Stimulated activated CD4-positive, alpha-beta T cell treated with anti-CD3 and anti-CD28 coated beads, Interleukin-4, amount 100 ng/mL, for 48 hours (primary cell): ENCODE measurements at regions not wholly inside any gene's neighbourhood (a gene's known extent, or its start where the extent isn't known, plus 50 kb on each side); places are given as distances from the start of the nearest gene placed in this dataset.

Experiments used
- DNase-seq, 2 donors: peaks; one replicate each; pipeline ENCODE4 v3.0.0-alpha.2; 2020; ENCODE audit warnings: low read depth in 2 of 2

DNA sequence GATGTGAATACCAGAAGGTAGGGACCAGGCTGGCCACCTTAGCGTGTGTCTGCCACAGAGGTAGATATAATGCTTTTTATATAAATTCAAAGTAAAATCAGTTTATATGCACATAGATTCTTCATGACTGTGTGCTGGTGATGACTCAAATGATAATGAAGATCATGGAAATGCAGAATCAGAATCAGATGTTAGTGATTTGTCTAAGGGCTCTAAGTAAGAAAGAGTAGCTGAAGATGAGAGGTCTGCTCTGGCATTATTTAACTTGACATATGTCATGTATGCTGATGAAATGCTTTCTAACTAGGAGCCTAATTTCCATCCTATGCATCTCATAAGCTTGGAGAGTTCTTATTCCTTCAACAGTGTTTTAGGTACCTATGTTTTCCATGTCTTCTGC lies 50.3 kb upstream of the DPH6 start:
- DNase-seq, result no peak

DNA sequence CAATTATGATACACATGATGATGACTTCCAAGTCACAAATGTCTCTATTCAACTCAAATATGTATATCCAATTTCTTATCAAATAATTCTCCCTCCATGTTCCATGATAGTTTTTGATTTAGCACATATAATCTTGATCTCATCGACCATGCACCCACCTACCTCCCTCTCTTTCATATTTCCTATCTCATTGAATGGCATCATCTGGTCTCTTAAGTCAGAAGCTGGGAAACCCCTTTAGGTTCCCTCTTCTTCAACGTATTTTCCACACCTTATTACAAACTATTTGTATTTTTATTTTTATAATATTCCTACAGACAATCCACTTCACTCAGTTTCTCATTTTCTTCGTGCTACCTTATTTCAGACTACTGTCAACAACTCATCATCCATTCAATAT lies 56.9 kb upstream of the DPH6 start:
- DNase-seq, result no peak

DNA sequence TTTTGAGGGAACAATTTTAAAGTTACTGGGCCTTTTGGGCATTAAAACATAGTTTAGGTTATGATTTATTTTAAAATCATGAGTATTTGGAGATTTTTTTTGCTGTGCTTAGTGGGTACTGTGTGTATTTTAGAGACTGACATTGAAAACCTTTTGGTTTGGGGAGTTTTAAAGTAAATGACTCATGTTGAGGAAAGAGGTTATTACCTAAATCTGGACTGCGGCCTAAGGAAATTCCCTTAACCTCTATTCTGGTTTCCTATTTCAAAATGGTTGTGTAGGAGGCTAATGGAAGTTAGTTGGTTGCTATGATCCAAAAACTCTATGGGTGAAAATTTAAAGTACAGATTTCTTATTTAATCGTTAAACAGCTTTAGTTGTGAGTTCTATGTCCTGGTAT lies 57.3 kb upstream of the DPH6 start:
- DNase-seq, result no peak

DNA sequence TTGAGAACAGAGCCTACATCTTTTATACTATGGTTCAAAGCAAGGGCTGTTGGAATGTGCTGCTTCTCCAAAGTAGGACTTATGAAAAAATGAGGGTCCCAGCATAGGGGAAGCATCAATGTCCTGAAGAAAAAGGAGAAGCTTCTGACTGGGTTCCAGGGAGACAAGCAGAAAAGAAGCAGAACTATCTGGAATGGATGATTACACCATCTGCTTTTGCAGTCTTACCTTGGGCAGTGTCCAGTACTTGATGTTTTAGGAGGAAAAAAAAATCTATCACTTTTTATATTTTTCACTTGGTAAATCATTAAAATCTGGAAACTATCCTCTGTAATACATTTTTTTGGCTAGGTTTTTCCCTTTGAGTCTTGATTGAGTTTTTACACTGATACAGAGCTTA lies 57.9 kb upstream of the DPH6 start:
- DNase-seq, result no peak

DNA sequence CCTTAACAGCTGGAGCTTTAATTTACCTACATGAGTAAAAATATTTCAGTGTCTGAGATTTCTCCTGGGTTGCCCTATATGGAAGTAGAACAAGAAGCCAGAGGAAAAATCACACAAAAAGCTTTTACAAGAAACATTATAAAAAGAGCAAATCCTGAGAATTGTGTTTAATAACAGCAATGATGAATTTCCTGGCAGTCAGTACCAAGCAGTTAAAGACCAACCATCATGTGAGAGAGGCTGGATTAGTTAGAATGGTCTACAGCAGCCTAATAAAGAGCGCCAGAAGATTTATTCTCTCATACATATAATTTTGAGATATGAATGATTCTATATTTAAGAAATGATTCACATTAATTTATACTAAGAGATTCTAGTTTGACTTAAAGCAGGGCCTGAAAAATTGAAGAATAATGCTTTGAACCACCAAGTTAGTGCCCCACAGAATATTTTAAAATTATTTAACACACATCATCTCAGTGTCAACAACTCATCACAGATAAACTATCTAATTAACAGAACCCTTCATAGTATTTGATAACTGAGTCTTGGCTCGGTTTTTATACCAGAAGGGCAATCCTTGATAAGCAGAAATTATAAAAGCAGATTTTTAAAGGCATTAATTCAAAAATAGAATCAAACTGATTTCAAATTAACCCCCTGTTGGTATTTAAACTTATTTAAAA lies 59.9 kb upstream of the DPH6 start:
- no peak for DNase-seq

DNA sequence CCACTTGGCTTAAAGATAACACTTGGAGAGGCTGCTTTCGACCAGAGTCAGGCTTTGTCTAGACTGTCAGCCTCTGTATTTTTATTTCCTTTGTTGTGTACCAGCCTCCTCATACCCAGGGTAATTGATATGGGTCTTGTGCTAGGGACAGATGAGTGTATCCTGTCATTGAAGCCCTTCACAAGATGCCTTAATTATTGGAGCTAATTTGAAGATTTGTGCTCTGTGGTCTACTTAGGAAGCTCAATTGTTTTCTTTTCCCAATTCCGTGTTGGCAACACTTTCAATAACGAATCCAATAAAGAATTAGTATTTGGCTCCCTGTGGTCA lies 60.5 kb upstream of the DPH6 start:
- DNase-seq, result no peak

DNA sequence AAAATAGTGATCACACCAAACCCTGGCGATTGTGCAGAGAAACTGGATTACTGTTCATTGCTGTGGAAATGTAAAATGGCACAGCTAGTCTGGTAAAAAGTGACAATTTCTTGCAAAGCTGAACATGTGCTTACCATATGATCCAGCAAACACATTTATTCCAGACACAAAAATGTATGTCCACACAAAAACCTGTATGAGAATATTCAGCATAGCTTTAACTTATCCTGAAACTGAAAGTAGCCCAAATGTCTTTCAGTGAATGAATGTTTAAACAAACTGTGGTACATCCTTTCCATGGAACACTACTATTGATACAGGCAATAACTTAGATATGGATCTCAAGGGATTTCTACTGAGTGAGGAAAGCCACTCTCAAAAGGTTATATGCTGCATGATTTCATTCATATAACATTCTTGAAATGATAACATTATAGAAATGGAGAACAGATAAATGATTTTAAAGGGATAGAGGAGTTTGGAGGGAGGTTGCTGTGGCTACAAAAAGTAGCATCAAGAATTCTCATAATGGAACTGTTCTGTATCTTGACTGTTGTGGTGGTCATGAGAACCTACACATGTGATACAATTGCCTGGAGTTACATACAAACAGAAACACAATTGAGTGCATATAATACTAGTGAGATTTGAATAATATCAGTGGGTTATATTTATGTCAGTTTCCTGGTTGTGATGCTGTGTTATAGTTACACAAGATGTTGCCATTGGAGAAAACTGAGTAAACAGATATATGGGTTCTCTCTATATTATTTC lies 70.7 kb upstream of the DPH6 start:
- DNase-seq, result no peak

DNA sequence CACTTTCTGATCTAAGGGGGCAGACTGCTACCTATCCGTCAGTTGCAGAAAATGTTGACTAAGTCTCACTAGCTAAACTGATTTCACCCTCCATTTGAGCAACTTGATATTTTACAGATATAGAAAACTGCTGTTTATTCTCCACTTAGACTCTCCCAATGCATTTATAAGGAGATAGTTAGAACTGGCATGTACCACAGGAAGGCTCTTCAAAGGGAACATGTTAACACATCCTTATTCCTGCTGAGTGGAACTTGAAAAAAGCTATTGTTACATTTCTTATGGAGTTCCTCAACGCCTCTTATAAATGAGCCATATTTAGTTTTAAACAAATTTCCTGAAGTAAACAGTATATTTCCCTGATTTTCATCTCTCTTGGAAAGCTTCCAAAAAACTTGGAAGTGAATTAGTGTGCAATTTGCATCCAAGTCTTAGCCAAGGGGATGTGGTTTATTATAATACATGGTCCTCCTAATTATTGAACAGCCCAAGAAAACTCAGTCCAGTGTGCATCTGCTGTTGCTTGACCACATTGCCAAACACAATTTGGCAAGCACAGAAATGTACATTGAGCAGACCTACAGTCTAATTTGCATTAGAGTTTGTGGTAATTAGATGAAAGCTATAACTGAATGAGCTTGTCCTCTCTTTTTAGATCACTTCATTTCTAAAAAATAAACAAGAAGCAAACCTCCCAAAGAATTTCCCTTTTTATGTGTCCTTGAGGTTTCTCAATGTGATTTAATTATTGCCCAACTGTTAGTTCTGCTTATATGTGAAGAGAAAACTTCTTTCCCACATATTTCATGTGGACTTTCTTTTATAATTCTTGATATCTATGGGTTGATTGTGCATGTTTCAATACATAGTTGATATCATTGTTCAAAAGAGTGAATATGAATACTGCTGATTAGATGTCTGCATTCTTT lies 72.6 kb upstream of the DPH6 start:
- no peak for DNase-seq

DNA sequence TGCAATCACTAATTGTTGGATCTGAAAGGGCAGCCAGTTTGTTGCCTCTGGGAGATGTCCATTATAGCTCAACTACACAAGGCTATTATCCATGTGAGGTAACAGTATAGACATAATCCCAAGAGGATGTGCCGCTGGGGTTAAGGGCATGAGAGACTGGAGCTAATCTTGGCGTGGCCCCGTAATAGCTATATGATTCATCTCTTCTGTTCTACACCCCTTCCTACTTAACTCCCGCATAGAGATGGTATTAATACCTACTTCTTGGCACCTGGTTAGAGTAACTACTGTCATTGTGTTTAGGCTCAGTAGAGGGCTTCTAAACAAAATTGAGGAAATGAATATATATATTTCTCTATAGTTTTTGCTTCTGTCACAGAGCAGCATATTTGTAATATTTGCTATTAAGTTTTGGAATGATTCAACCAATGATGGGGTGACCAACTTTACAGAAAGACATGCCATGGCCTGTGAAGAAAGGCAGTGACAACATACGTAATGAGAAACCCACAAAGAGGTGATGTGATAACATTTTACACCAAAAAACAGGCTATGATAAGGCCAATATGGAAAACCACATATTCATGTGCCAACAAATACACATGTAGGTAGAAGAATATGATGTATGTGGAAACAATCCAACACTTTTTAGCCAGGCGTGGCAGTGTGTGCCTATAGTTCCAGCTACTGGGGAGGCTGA lies 76.8 kb upstream of the DPH6 start:
- no peak for DNase-seq

DNA sequence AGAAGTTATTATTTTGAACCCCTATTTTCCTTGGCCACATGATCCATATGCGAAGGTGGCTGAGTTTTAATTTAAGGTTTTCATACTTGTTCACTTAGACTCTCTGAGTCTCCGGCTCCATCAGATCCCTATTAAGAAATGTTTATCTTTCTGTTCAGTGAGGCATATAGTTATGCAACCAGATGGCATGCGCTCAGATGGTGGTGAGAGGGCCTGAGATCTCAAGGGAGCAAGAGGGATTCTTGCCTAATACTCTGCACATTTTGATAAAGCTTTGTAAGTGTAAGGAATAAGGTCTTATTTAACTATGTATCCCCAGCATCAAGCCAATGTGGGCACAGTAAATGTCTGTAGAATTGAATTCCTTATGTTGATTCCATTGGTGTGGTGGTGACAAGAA lies 78.9 kb upstream of the DPH6 start:
- DNase-seq, result no peak

DNA sequence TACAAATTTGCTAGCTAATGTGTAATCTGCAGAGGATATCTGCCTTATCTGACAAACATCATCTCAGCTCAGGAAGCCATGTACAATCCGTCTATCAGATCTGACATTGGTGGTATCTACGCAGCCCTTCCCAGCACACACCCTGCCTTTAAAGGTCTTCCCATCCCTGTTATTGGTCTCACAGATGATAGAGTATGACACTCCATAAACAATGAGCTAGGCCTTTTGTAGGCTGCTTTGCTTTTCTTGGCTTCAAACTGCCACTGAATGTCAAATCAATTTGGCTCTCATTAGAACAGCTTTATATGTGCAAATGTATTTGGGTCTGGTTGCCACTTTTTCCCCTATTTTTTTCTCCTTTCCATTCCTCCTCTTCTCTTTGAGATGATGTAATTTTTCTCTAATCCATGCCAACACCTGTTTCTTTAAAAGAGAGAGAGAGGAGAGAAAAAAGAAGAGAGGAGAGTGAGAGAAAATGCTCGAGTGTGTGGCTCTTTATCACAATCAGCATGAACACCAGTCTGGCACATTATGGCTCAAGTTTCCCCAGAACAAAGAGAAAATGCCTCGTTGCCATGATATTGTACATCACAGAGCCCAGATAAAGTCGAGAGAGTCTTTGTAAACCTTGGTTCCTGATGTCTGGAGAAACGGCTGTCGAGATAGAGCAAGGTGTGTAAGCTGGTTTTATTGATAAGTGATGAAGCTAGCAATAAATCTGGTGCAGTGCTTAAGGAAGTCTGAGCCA lies 80.8 kb upstream of the DPH6 start:
- no peak for DNase-seq

DNA sequence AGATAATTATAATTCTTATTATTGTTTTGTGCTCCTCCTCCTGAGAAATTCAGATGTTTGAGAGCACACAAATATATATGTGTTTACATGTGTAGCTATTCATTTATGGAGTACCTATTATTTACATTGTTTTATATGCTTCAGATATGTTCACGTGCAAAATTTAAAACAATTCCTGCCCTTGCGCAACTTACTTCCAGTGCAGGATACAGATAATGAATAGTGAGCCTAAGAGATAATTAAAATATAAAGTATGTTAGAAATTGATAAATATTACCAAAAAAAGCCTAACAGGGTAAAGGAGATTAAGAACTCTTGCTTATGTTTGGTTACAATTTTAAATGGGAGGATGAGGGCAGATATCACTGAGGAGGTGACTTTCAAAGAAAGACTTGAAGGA lies 81.7 kb upstream of the DPH6 start:
- DNase-seq, result no peak

DNA sequence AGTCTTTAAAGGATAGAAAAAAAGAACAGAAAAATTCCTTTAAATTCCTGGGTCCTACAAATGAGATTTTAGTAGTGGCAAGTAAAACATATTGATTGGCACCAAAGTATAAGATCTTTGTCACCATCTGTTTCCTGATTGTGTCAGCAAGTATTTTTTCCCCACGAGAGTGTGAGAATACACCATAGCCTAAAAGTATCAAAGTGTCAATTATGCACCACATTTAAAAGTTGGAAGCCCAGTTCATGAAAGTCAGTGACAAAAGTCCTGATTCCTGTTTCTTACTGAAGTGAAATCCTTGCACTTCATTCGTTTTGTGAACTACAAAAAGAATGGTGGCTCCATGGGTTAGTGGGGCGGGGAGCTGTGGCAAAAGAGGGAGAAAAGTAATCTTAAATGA lies 83.8 kb upstream of the DPH6 start:
- no peak for DNase-seq

DNA sequence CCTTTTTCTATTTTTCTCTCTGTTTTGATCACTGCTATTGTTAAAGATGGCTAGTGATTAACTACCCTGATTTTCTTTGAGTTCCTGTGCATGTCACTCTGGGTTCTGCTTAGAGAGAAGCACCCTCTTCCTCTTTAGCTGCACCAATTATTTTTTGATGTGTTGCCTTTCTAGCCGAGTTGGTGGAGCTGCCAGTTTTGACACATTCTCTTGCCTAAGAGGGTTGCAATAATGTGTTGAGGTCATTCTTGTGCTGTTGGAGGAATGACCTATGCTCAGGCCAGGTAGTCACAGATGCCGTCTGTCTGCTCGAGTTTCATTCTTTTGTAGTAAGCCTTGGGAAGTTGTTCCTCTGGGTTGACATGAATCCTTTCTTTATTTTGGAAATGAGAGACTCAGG lies 84.6 kb upstream of the DPH6 start:
- DNase-seq, result no peak

DNA sequence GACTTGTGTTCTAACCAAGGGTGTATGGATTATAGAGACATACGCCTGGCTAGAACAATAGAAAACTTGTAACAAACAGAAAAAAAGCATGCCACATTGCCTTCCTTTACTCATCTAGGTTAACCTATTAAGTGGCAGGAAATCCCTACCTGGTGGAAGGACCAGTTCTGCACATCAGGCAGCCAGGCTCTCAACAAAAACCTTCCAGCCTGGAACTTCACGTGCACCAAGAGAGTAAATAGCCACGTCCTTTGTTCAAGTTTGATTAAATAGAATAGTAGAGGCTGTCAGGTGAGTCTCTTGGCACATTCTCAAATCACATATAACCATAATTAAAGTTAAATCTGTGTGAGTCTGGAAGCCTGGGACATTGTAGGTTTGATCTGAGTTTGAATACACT lies 85.0 kb upstream of the DPH6 start:
- no peak for DNase-seq

DNA sequence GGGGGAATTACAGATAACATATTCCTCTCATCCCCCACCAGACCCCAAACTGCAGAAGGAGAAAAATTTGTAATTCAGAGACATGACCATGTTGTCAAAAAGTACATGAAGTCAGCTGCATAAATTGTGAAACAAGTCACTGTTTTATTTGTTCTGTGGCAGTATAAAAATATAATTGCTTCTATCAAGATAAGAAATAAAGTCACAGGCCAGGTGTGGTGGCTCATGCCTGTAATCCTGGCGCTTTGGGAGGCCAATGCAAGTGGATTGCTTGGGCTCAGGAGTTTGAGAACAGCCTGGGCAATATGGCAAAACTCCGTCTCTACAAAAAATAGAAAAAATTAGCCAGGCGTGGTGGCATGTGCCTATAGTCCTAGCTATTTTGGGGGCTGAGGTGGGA lies 87.7 kb upstream of the DPH6 start:
- DNase-seq, result no peak

DNA sequence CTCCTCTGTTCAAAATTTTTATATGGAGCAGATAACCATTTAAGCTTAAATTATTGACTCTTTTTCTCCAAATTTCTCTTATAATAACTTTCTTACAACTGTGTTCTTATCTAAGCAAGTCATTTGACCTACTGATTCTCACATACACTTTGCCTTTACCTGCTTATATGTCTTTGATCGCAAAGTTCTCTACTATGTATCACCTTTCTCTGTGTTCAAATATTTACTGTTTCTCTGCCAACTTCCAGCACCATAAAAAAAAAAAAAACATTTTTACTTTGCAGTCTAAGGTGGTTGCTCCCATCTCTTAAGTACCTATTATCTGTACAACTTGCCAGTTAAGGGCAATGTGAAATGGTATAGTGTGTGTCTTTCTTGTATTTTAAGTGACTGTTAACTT lies 100.8 kb upstream of the DPH6 start:
- DNase-seq, result no peak

DNA sequence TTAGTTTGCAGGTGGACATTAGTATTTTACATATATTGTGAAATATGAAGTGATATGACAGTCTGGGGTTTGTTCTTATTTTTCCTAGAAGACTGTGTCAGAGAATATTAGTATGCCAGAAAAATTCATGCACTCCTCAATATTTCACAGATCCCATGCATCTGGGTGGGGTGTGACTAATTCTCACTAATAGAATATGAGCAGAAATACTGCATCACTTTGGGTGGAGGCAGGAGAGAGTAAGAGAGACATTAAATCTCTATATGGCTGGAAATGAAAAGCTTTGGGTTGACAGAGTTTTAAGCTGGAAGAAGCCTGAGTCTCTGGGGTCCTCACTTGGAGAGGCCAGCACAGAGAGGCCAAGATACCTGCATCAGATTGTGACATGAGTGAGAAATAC lies 101.3 kb upstream of the DPH6 start:
- no peak for DNase-seq

DNA sequence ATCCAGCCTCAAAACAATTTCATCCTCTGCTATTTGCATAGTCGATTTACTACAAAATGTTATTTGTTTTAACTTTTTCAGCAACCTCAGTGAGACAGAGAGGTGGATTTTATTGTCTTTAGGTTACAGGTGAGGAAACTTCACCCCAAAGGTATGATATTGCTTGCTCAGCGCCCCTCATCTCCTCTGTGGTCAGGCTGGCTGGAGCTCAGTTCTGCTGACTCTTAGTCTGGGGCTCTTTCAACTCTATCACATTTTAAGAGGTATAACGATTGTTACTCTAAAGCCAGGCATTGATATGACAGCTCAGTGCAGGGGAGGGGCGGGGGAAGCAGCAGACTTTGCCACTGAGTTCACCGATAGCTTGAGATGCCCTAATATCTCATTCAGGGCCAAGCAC lies 103.0 kb upstream of the DPH6 start:
- DNase-seq, result no peak

DNA sequence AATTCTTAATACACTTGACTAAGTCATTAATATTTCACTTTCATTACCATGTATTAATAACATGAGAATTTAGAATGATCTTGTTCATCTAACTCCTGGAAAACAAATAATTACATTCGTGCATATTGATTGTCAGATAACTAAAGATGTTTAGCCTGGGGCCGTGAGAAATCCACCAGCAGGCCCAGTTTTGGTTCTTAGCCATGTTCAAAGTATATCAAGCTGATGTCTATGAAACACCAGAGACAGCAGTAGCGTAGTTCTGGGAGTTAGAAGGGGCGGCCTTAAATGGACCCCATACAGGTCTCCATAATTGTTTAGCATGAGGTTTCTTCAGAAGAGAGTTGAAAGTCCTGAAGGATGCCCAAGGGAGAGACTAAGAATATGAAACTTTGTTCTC lies 103.6 kb upstream of the DPH6 start:
- DNase-seq, result no peak

DNA sequence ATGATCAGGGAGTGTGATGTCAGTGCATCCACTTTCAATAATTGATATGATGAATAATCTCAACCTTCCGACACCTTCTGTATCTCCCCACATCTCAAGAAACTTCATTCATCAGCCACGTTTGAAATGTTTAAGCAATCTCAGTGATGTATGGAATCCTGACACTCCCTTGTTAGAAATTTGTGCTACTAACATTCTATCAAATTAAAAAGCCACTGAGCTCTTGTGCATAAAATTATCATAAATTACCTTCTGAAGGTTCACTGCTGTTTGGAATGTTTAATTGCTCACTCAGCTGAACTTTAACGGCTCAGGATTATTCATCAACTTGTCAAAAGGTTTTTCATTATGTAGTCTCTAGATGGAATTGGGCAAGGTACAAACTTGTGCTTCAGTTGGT lies 108.4 kb upstream of the DPH6 start:
- DNase-seq, result no peak
